22Rv1 (cell line): ENCODE measurements at regions not wholly inside any gene's neighbourhood (a gene's known extent, or its start where the extent isn't known, plus 50 kb on each side); places are given as distances from the start of the nearest gene placed in this dataset.

Experiments used
- H3K27ac ChIP-seq: fragments of 450-650 bp; 2 replicates; pipeline ENCODE4 v1.5.1; 2017
- ZFX ChIP-seq: fragments of 450-650 bp; IDR thresholded peaks from 2 replicates; pipeline ENCODE4 v1.6.1; 2017; ENCODE audit warnings: antibody characterized with exemption, borderline replicate concordance
- TF ChIP-seq, protein P1 (sequence below): fragments of 450-650 bp; IDR thresholded peaks from 2 replicates; pipeline ENCODE4 v1.5.1; 2017; ENCODE audit warnings: mild to moderate bottlenecking

DNA sequence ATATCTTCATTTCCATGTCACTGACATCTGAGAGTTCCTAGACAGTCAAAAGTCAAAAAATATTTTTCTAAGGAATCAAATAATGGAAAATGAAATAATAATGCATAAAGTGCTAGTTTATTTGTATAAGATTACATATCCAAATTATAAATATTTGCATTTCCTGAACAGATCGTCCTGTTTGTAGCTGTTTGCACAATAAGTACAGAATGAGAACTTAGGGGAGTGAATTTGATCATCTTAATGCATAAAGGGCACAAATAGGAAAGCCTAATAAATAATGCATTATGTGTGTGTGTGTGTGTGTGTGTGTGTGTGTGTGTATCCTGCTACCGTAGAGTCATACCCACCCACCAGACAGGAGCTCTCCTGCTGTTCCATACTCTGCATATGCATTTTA lies 521.0 kb upstream of the EPHA7 start:
- H3K27ac ChIP-seq: peak overlapping the region; percentile 87
- no peak for TF ChIP-seq ZFX
- TF ChIP-seq, protein P1, sequence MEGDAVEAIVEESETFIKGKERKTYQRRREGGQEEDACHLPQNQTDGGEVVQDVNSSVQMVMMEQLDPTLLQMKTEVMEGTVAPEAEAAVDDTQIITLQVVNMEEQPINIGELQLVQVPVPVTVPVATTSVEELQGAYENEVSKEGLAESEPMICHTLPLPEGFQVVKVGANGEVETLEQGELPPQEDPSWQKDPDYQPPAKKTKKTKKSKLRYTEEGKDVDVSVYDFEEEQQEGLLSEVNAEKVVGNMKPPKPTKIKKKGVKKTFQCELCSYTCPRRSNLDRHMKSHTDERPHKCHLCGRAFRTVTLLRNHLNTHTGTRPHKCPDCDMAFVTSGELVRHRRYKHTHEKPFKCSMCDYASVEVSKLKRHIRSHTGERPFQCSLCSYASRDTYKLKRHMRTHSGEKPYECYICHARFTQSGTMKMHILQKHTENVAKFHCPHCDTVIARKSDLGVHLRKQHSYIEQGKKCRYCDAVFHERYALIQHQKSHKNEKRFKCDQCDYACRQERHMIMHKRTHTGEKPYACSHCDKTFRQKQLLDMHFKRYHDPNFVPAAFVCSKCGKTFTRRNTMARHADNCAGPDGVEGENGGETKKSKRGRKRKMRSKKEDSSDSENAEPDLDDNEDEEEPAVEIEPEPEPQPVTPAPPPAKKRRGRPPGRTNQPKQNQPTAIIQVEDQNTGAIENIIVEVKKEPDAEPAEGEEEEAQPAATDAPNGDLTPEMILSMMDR: no peak

- no peak overlapping the region for H3K27ac ChIP-seq
- no peak for TF ChIP-seq ZFX
- TF ChIP-seq, protein P1: no peak
Measured at GRCh38 chr6:93932175-93932574, 512.8 kb upstream of the EPHA7 start.

GRCh38 chr6:93927731-93928130 lies 508.4 kb upstream of the EPHA7 start:
- H3K27ac ChIP-seq: no peak overlapping the region
- TF ChIP-seq ZFX: no peak
- TF ChIP-seq, protein P1: no peak

GRCh38 chr6:93919365-93919764 lies 500.0 kb upstream of the EPHA7 start:
- TF ChIP-seq ZFX: no peak
- TF ChIP-seq, protein P1: no peak

DNA sequence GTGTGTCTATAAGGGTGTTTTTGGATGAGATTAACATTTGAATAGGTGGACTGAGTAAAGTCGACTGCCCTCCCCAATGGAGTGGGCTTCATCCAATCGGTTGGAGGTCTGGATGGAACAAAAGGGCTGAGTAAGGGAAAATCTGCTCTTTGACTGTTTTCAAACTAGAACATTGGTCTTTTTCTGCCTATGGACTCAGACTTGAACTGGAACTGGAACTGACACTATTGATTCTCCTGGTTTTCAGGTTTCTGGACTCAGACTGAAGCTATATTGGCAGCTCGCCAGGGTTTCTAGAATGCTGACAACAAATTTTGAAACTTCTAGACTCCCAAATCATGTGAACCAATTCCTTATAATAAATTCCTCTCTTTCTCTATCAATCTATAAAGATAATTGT lies 498.9 kb upstream of the EPHA7 start:
- no peak overlapping the region for H3K27ac ChIP-seq

More at GRCh38 chr6:93919365-93919764, 500.0 kb upstream of the EPHA7 start:
- H3K27ac ChIP-seq: no peak overlapping the region

DNA sequence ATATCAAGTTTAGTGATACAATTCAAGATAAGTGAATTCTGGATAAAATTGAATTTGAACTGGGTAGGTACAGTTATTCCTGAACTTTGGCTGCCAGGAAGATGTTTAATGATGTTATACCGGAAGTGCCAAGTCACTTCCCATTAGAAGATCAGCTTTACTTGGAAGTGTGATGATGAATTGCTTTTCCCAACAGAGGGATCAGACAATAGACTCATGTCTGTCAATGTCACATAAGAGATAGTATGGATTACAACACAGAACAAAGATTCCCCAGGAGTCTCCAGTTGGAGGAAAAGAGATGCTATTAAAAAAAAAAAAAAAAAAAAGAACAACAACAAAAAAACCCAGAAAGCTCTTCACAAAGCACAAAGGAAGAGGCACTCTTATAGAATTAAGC lies 497.9 kb upstream of the EPHA7 start:
- H3K27ac ChIP-seq: no peak overlapping the region
- no peak for TF ChIP-seq ZFX
- TF ChIP-seq, protein P1: no peak

More for the DNA sequence above, 498.9 kb upstream of the EPHA7 start:
- TF ChIP-seq, protein P1: no peak
- TF ChIP-seq ZFX: no peak

DNA sequence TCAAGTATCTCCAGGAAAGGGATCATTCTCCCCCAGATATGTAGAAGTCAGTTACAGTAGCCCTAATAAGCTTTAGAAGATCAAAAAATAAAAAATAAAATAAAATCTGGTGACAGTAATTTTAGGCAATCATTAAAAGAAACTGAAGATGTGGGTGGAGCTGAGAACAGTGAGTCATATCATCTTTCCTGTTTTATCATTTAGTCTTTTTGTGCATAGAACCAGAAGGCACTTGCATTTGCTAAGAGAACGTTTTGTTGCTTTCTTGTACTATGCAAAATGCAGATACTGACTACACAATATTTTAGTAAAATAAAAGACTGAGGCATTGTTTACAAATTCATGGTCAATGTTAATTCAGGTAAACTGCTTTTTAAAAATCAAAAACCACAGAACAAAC lies 497.4 kb upstream of the EPHA7 start:
- TF ChIP-seq, protein P1: no peak
- TF ChIP-seq ZFX: no peak
- no peak overlapping the region for H3K27ac ChIP-seq
